CD4-positive, alpha-beta T cell treated with Interleukin-17A for 4 hours (primary cell): ENCODE measurements at regions not wholly inside any gene's neighbourhood (a gene's known extent, or its start where the extent isn't known, plus 50 kb on each side); places are given as distances from the start of the nearest gene placed in this dataset.
"Not testable (repeated sequence)": the region's sequence is repeated elsewhere in the genome, so short reads cannot be mapped to it uniquely, and the experiment has no call there.

ENCODE experiments used
- DNase-seq: peaks from one replicate; pipeline ENCODE4 v3.0.0-alpha.2; 2020; ENCODE audit warnings: mixed read lengths

GRCh38 chr5:102617191-102618187, 118.7 kb upstream of the SLCO6A1 start:
- no peak for DNase-seq

DNA sequence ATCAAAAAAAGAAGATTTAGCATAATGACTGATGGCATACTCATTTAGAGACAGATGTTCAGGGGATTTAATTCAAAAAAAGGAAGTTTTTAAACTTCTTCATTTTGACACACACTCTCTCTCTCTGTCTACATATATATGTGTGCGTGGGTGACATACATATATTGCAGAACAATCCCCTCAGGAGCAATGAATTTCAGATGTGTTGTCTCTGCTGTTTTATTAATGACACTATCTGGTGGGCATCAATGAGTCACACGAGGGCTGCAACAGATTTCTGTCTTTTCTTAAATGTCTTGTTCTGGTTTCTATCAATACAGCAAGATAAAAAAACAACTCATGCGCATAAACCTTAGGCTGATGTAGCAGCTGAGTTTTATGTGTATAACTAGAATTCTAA, 123.5 kb upstream of the SLCO6A1 start:
- no peak for DNase-seq

DNA sequence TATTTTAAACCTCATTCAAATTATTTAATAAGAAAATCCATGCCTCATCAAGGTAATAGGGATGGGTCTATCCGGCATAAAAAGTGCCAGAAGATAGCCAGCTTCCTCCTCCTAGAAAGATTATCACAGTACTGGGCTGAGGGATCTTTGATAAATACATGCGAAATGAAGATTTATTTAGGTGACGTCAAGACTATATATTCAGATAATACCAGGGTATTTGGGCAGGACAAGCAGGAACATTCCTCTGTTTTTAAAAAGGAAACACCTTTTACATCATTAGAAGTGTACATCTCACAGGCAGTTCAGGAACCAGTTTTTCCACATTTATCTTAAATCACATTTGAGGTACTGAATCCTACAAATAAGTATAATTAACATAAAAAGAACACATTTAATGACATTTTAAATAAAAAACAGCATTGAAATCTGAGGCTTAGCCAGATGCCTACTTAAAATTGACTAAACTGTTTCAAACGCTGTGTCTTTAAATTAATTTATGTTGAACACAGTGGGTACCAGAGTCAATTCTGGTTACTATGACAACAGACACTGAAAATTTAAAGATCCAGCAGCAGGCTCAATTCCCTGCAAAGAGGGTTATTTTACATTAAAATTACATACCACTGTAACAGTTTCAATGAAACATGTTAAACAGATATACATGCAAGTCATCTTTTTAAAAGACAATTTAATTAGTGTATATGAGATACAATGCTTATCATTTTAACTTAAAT, 124.7 kb upstream of the SLCO6A1 start:
- no peak for DNase-seq

DNA sequence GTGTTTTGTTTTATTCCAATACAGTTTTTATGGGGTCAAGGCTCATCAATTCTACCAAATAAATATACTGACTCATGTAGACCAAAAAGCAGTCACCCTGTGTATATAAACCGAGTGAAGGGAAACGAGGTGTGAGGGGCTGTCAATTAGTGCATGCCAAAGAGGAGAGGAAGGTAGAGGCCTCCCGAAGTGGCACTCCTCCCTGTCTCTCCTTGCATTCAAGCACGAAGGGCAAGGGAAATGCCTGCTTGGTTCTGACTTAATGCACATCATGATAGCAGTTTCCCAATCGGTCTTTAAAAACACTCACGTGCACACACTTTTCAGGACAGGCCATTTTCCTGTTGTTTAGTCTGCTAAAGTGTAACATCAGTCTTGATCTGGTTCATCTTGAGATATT, 125.6 kb upstream of the SLCO6A1 start:
- DNase-seq: no peak

DNA sequence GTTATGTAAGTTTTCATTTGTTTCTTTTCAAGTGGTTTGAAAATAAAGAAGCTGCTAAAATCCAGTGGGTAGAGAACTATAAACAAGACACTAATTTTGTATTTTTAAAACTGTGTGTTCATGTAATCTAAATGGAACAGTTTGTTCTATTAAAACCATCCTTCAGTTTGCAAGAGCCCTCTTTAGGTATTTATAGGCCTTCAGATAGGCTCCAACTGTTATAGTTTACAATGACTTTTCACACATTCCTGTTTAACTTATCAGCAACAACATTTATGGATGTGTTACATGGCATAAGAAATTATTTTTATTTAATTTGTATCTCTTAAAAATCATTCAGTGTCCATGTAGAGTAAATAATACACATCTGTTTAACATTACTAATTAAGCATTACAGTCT, 126.7 kb upstream of the SLCO6A1 start:
- no peak for DNase-seq

GRCh38 chr5:102625928-102626327, 127.1 kb upstream of the SLCO6A1 start:
- no peak for DNase-seq

DNA sequence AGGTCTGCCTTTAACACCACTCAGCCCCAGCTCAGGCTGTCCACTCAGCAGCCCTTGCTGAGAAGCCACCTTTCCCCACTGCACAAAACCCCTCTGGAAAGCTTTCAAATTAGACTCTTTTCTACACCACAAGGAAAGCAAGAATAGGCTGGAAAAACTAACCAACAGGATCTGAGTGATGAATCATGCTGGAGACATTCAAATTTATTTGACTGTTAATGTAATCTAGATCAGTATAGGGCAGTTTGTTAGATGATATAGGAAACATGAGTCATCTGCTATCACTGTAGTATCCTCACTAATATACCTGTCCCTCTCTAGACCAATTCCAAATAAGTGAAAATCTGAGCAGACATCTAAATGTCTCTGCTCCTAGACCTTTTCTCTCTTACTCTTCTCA, 127.8 kb upstream of the PAM start:
- no peak for DNase-seq

- no peak for DNase-seq
Measured at GRCh38 chr5:102628441-102629175, 126.5 kb upstream of the PAM start.

DNA sequence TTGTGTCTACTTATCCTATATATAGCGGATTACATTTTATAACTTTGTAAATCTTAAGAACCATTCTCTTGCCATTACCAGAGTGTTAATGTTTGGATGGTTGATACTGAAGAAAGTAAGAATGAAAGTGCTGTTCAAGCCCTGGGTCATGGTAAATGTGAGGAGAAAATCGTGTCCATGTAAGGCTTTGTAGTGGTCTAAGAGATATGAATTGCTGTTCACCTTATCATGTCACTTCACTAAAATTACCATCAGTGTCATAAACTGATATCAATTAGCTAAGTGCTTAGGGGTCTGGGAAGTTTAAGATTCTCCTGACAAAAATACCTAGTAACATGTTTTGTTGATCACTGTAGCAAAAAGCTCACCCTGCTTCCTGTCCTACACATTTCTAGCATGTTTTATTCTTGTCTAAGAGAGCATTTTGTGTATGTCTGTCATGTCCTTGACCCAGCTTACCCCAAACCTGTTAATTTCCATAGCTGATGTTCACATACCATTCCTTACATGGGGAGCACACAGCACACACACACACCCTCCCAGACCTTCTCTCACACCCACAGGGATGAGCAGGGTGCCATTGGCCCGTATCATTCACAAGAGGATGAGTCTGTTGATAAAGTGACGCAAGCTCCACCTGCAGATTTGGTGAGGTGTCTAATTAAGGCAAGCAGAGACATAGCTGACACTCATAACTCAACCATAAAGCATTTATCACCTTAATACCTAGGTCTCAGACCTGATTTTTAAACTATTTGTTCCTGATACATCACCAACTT, 125.1 kb upstream of the PAM start:
- DNase-seq: no peak

DNA sequence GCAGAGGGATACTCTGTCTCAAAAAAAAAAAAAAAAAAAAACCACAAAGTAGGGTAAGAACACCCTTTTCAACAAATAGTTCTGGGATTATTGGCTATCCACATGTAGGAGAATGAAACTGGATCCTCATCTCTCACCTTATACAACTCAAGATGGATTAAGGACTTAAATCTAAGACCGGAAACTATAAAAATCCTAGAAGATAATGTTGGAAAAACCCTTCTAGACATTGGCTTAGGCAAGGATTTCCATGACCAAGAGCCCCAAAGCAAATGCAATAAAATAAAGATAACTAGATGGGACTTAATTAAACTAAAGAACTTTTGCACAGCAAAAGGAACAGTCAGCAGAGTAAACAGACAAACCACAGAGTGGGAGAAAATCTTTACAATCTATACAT, 119.7 kb upstream of the PAM start:
- not testable (repeated sequence) for DNase-seq

- no peak for DNase-seq
Measured at GRCh38 chr5:102638316-102638715, 116.8 kb upstream of the PAM start.

GRCh38 chr5:102638912-102639652, 116.0 kb upstream of the PAM start:
- DNase-seq: no peak

DNA sequence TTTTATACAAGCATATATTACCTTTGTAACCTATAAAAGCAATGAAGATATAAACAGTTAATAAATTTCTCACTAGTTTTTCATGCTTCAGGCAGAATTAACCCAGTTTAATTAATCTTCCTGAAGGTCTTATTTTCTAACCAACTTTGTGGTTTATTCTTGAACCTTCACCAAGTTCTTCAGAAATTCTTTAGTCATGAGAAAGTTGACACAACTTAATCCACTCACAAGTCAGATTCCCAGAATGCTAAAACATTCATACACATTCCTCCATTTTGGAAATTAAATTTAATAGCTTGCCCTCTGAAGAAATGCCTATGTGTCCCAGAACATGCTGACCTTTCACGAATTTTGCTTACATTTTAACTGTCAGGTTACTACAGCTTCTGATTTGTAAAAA, 105.4 kb upstream of the PAM start:
- no peak for DNase-seq

- DNase-seq: no peak
Measured at GRCh38 chr5:102651466-102651865, 103.6 kb upstream of the PAM start.

DNA sequence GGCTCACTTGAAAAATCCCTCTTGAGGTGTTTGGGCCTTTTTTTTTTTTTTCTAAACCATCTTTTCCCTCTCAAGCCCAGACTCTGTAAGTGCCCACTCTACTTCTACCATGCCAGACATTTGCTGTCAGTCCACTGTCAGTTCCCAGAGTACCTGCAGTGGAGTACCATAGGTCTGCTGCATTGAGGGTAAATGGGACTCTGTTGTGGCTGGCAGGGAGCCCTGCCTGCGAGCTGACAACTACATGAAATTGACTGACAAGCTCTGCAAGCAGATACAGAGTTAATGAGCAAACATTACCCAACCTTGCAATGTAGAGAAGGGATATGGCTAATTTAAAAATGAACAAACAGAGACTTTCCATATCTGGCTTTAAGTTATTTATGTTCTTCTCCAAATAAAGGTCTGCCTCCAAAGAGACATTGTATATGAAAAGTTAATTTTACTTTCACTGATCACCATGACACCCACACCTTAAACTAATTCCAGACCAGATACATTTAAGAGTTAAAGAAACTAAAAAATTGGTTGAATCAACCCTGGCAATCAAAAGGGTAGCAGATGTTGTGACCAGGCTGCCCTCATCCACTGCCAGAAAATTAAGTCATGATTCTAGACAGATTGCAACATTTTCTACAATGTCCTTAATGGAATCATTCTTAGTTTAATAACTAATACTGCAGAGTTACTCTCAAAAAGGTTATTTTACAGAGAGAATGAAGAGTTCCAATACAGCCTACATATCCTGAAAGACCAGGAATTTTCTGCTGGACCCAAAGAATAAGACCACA, 100.4 kb upstream of the PAM start:
- no peak for DNase-seq

DNA sequence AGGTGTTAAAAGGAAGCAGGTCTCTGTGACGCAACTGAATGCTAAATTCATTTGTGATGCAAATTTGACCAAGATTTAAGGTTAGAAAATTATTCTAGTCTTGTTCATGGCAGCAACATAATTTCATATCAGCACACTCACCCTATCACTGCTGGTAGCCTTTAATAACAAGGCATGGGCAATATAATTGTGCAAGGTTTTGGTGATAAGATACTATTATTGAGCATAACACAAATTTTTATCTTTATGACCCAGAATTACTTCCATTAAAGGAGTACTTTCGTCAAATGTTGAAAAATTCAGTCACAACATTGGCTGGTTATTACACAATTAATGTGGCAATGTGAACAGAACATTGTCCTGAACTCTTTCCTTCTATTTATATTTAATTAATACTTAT, 96.0 kb upstream of the PAM start:
- DNase-seq: no peak

DNA sequence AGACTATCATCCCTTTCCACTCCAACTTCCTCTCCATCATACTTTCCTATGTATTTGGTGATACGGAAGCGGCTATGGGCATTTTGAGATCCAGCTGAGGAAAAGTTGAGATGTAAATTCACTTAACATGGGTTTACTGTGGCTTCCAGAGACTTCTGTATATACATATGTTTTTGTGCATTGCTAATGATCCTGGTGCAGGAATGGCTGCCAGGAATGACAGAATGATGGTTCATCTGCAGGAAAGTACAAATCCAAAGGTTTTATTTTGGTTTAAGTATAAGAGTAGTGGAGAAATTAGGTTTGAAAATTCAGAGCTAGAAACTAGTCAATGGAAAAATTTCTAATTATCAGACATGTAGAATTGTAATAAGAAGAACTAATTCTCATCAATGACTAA, 95.0 kb upstream of the PAM start:
- DNase-seq: no peak

- no peak for DNase-seq
Measured at GRCh38 chr5:102663749-102664530, 91.2 kb upstream of the PAM start.

- no peak for DNase-seq
Measured at GRCh38 chr5:102664616-102665335, 90.3 kb upstream of the PAM start.
